ENCODE measurements at regions not wholly inside any gene's neighbourhood (a gene's known extent, or its start where the extent isn't known, plus 50 kb on each side); places are given as distances from the start of the nearest gene placed in this dataset.
"Not testable (repeated sequence)": the region's sequence is repeated elsewhere in the genome, so short reads cannot be mapped to it uniquely, and the experiment has no call there.

DNA sequence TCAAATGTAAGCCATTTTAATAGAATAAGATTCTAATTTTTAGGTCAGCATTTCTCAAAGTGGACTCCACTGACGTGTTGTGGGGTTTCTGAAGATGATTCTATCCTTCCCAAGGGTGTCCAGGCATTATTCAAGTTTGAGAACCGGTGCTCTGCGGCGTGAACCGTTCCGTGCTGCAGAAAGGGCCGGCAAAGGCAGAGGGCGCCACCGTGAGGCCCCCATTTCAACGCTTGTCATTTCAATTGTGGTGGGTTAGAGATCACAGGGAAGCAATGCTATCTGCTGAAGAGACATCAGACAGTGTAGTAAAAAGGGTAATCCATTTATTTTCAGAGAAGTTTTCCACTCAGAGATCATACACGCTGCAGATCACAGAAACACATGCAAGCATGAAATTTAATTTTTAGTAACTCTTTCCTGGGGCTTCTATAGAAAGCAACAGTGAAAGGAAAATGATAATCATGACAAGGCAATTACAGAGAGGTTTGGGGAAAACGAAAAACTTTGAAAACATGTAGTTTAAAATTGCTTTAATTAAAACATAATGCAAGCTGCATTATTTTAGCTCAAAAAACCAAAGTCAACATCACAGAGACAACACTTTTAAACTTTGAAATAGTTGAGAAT lies 201.7 kb downstream of the EXOC5 start:
- Histone ChIP-seq H3K4me1 (no peaks in the 10 kb centered on the region), H4K20me1 (no peaks in the 10 kb centered on the region), H3K27me3 (no peaks in the 10 kb centered on the region), H3K27ac (no peak overlapping the region), H3K9ac (no peak overlapping the region), H3K4me2 (no peak overlapping the region), H3K9me3 (replicated peaks in 1 of 11) (no peaks in the 10 kb centered on the region), H3K4me3 (no peak overlapping the region), H3K36me3 (no peaks in the 10 kb centered on the region)
- TF ChIP-seq Cebpa-rat (IDR thresholded peaks at IDR 0.05): no peak

- Histone ChIP-seq H3K4me3 (no peak overlapping the region), H4K20me1 (no peaks in the 10 kb centered on the region)
These were observed 202.2 kb downstream of the EXOC5 start for GRCh38 chr14:57066463-57066862.

DNA sequence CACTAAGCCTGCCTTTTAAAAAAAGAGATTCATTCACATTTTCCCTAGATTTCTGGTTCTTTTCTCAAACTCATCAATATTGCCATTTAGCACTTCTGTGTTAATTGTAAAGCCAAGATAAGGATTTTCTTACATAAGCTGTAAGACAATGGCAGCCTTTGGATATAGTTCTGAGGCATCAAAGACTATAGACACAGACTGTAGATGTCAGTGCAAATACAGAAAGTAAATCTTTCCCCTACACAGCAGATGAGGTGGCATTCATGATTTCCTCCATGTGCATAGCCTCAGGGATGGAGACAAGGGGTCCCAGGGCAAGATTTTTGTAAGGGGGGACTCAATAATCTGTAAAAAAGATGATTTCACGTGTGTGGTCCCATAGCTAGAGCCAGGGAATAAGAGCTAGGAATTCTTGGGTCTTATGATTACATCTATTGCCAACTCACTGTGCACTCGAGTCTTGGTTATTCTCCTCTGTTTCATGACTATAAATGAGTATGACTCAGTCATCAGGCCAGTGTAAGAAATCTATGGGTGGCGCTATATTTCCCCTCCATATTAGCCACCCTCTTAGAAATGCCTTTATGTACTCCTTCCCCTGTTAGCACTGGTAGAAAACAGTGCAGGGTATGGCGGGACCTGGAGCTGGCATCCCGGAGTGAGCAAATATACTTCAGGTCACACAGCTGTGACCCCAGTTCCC lies 207.5 kb downstream of the EXOC5 start:
- Histone ChIP-seq H3K4me2 (no peak overlapping the region), H4K20me1 (no peaks in the 10 kb centered on the region), H3K4me3 (no peak overlapping the region), H3K4me1 (no peaks in the 10 kb centered on the region), H3K9ac (no peak overlapping the region), H3K27me3 (no peaks in the 10 kb centered on the region), H3K9me3 (replicated peaks in 1 of 11) (no peaks in the 10 kb centered on the region), H3K36me3 (no peaks in the 10 kb centered on the region), H3K27ac (no peak overlapping the region)
- TF ChIP-seq Cebpa-rat (IDR thresholded peaks at IDR 0.05): no peak

More at GRCh38 chr14:57066463-57066862, 202.2 kb downstream of the EXOC5 start:
- no peak for TF ChIP-seq Cebpa-rat (IDR thresholded peaks at IDR 0.05)
- no peaks in the 10 kb centered on the region for H3K36me3 ChIP-seq
- H3K27me3 ChIP-seq: no peaks in the 10 kb centered on the region
- H3K9me3 ChIP-seq (replicated peaks in 1 of 11): no peaks in the 10 kb centered on the region
- H3K4me2 ChIP-seq: no peak overlapping the region
- H3K27ac ChIP-seq: no peak overlapping the region
- H3K4me1 ChIP-seq: no peaks in the 10 kb centered on the region
- H3K9ac ChIP-seq: no peak overlapping the region

- no peaks in the 10 kb centered on the region for H3K9me3 ChIP-seq (replicated peaks in 1 of 11)
- TF ChIP-seq Cebpa-rat (IDR thresholded peaks at IDR 0.05): no peak
- H3K27me3 ChIP-seq: no peaks in the 10 kb centered on the region
- no peak overlapping the region for H3K4me3 ChIP-seq
- H3K9ac ChIP-seq: no peak overlapping the region
- H3K36me3 ChIP-seq: no peaks in the 10 kb centered on the region
- H3K4me2 ChIP-seq: no peak overlapping the region
- no peaks in the 10 kb centered on the region for H3K4me1 ChIP-seq
- H3K27ac ChIP-seq: no peak overlapping the region
- H4K20me1 ChIP-seq: no peaks in the 10 kb centered on the region
These were observed 208.3 kb downstream of the EXOC5 start for GRCh38 chr14:57060276-57060955.

DNA sequence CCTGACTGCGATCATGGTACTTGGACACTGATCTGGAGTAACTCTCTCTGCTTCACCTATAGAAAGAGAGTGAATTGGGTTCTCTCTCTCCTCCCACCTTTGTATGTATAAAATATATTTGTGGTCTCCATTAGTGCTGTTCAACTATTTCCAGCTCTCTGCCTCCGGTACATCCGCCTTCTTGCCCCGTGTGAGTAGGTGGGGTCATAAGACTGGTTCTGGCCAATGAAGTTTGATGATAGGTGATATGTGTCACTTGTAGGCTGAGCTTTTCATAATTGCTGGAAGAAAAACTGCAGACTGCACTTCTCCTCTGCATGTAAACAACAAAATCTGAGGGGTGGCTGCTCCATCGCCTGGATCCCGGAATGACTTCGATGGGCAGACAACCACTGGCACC lies 210.4 kb downstream of the EXOC5 start:
- Histone ChIP-seq H3K27ac (no peak overlapping the region), H3K4me3 (no peak overlapping the region), H3K9ac (no peak overlapping the region), H3K4me1 (no peaks in the 10 kb centered on the region), H3K36me3 (no peaks in the 10 kb centered on the region), H3K9me3 (replicated peaks in 1 of 11) (no peaks in the 10 kb centered on the region), H3K4me2 (no peak overlapping the region), H4K20me1 (no peaks in the 10 kb centered on the region), H3K27me3 (no peaks in the 10 kb centered on the region)
- TF ChIP-seq Cebpa-rat (IDR thresholded peaks at IDR 0.05): no peak

- H3K4me2 ChIP-seq: no peak overlapping the region
- no peak for TF ChIP-seq Cebpa-rat (IDR thresholded peaks at IDR 0.05)
These were observed 210.9 kb downstream of the EXOC5 start for GRCh38 chr14:57057803-57058202.

DNA sequence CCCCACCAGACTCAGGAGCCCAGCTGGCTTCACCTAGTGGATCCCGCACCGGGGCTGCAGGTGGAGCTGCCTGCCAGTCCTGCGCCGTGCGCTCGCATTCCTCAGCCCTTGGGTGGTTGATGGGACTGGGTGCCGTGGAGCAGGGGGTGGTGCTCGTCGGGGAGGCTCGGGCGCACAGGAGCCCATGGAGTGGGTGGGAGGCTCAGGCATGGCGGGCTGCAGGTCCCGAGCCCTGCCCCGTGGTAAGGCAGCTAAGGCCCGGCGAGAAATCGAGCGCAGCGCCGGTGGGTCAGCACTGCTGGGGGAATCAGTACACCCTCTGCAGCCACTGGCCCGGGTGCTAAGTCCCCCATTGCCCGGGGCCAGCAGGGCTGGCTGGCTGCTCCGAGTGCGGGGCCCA lies 212.2 kb downstream of the EXOC5 start:
- H3K36me3 ChIP-seq; H3K9ac ChIP-seq; H3K4me3 ChIP-seq; H3K4me2 ChIP-seq; H3K27ac ChIP-seq; H4K20me1 ChIP-seq; H3K9me3 ChIP-seq (replicated peaks in 1 of 11); H3K27me3 ChIP-seq; H3K4me1 ChIP-seq: not testable (repeated sequence)

More at GRCh38 chr14:57057803-57058202, 210.9 kb downstream of the EXOC5 start:
- H3K4me1 ChIP-seq: no peaks in the 10 kb centered on the region
- H3K9me3 ChIP-seq (replicated peaks in 1 of 11): no peaks in the 10 kb centered on the region
- H3K9ac ChIP-seq: no peak overlapping the region
- H3K36me3 ChIP-seq: no peaks in the 10 kb centered on the region
- H3K4me3 ChIP-seq: no peak overlapping the region
- H3K27me3 ChIP-seq: no peaks in the 10 kb centered on the region
- H4K20me1 ChIP-seq: no peaks in the 10 kb centered on the region
- H3K27ac ChIP-seq: no peak overlapping the region

- Histone ChIP-seq H3K27ac (no peak overlapping the region), H3K9me3 (replicated peaks in 1 of 11) (no peaks in the 10 kb centered on the region), H3K4me2 (no peak overlapping the region), H3K36me3 (no peaks in the 10 kb centered on the region), H3K4me3 (no peak overlapping the region), H4K20me1 (no peaks in the 10 kb centered on the region), H3K9ac (no peak overlapping the region), H3K27me3 (no peaks in the 10 kb centered on the region), H3K4me1 (no peaks in the 10 kb centered on the region)
- no peak for TF ChIP-seq Cebpa-rat (IDR thresholded peaks at IDR 0.05)
These were observed 215.9 kb downstream of the EXOC5 start for GRCh38 chr14:57052705-57053302.

DNA sequence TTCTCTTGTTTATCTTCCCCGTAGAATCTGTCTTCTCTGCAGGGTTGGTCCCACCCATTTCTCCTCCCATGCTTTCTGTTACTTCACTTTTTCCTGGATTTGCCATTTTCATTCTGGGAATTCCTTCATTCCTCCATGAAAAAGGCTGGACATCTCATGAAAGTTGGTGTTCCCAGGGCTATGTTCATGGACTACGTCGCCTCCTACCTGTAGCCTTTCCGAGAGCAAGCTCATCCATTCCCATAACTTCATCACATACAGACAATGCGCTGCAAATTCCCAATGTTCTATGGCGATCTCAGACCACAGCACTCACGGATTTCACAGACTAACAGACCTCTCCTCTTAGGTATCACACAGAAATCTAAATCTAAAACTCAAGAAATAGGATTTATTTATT lies 217.1 kb downstream of the EXOC5 start:
- Histone ChIP-seq H3K27ac (no peak overlapping the region), H3K9ac (no peak overlapping the region), H3K4me1 (no peaks in the 10 kb centered on the region), H3K36me3 (no peaks in the 10 kb centered on the region), H4K20me1 (no peaks in the 10 kb centered on the region), H3K27me3 (no peaks in the 10 kb centered on the region), H3K4me3 (no peak overlapping the region), H3K9me3 (replicated peaks in 1 of 11) (no peaks in the 10 kb centered on the region), H3K4me2 (no peak overlapping the region)
- TF ChIP-seq Cebpa-rat (IDR thresholded peaks at IDR 0.05): no peak
